ENCODE measurements at regions not wholly inside any gene's neighbourhood (a gene's known extent, or its start where the extent isn't known, plus 50 kb on each side); places are given as distances from the start of the nearest gene placed in this dataset.

- Histone ChIP-seq H3K4me1 (no peaks in the 10 kb centered on the region), H3K36me3 (no peaks in the 10 kb centered on the region), H3K9me3 (no peaks in the 10 kb centered on the region), H3K27ac (no peak overlapping the region), H3K4me3 (no peak overlapping the region), H3K27me3 (no peaks in the 10 kb centered on the region)
- intact Hi-C loops (cut with DNase I; ENCODE audit: low total_unique reads) (no loop called here), in situ Hi-C loops (cut with MboI; ENCODE audit: low pct_ligation_motif_present in 1 of 4, low pct_unique_long_range_greater_than_20kb in 1 of 4, low sequenced_read_pairs in 3 of 4) (no loop called here)
- no peak for DNase-seq
- 63 to 66% methylated on average over 4 of the region's 4 CpGs for WGBS, 2 donors (ENCODE audit: low coverage in 1 of 2)
- TF ChIP-seq POLR2A (IDR thresholded peaks at IDR 0.05) (no peak), EP300 (IDR thresholded peaks at IDR 0.05; ENCODE audit: low read depth) (no peak), POLR2AphosphoS5 (IDR thresholded peaks at IDR 0.05) (no peak)
- TF ChIP-seq, protein P1, sequence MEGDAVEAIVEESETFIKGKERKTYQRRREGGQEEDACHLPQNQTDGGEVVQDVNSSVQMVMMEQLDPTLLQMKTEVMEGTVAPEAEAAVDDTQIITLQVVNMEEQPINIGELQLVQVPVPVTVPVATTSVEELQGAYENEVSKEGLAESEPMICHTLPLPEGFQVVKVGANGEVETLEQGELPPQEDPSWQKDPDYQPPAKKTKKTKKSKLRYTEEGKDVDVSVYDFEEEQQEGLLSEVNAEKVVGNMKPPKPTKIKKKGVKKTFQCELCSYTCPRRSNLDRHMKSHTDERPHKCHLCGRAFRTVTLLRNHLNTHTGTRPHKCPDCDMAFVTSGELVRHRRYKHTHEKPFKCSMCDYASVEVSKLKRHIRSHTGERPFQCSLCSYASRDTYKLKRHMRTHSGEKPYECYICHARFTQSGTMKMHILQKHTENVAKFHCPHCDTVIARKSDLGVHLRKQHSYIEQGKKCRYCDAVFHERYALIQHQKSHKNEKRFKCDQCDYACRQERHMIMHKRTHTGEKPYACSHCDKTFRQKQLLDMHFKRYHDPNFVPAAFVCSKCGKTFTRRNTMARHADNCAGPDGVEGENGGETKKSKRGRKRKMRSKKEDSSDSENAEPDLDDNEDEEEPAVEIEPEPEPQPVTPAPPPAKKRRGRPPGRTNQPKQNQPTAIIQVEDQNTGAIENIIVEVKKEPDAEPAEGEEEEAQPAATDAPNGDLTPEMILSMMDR (IDR thresholded peaks at IDR 0.05) = no peak
Observed at GRCh38 chr12:114944736-114945135, 260.8 kb upstream of the TBX3 start.

- in situ Hi-C loops (cut with MboI; ENCODE audit: low pct_ligation_motif_present in 1 of 4, low pct_unique_long_range_greater_than_20kb in 1 of 4, low sequenced_read_pairs in 3 of 4) = no loop called here
- intact Hi-C loops (cut with DNase I; ENCODE audit: low total_unique reads) = no loop called here
- H3K27ac ChIP-seq = no peak overlapping the region
Observed at GRCh38 chr12:114943601-114944000, 259.6 kb upstream of the TBX3 start.

GRCh38 chr12:114938487-114939210 lies 254.7 kb upstream of the TBX3 start:
- H3K36me3 ChIP-seq = no peaks in the 10 kb centered on the region
- no peak overlapping the region for H3K4me3 ChIP-seq
- H3K4me1 ChIP-seq = no peaks in the 10 kb centered on the region
- intact Hi-C loops (cut with DNase I; ENCODE audit: low total_unique reads) (no loop called here), in situ Hi-C loops (cut with MboI; ENCODE audit: low pct_ligation_motif_present in 1 of 4, low pct_unique_long_range_greater_than_20kb in 1 of 4, low sequenced_read_pairs in 3 of 4) (no loop called here)
- no peak for DNase-seq
- 82% methylated on average over 18 of the region's 18 CpGs; no CpG with 5 or more reads in 1 of the 2 donors for WGBS, 2 donors (ENCODE audit: low coverage in 1 of 2)
- no peaks in the 10 kb centered on the region for H3K9me3 ChIP-seq
- H3K27ac ChIP-seq = no peak overlapping the region
- H3K27me3 ChIP-seq = no peaks in the 10 kb centered on the region
- TF ChIP-seq POLR2AphosphoS5 (IDR thresholded peaks at IDR 0.05) = no peak
- TF ChIP-seq, protein P1 (IDR thresholded peaks at IDR 0.05) = no peak
- no peak for TF ChIP-seq EP300 (IDR thresholded peaks at IDR 0.05; ENCODE audit: low read depth)
- no peak for TF ChIP-seq POLR2A (IDR thresholded peaks at IDR 0.05)

More at GRCh38 chr12:114943601-114944000, 259.6 kb upstream of the TBX3 start:
- H3K4me1 ChIP-seq = no peaks in the 10 kb centered on the region
- no peaks in the 10 kb centered on the region for H3K27me3 ChIP-seq
- DNase-seq = no peak
- no peak overlapping the region for H3K4me3 ChIP-seq
- TF ChIP-seq EP300 (IDR thresholded peaks at IDR 0.05; ENCODE audit: low read depth) (no peak), POLR2A (IDR thresholded peaks at IDR 0.05) (no peak), POLR2AphosphoS5 (IDR thresholded peaks at IDR 0.05) (no peak)
- TF ChIP-seq, protein P1 (IDR thresholded peaks at IDR 0.05) = no peak
- WGBS, 2 donors (ENCODE audit: low coverage in 1 of 2) = 96% methylated on average over 1 of the region's 1 CpG; no CpG with 5 or more reads in 1 of the 2 donors
- no peaks in the 10 kb centered on the region for H3K36me3 ChIP-seq
- no peaks in the 10 kb centered on the region for H3K9me3 ChIP-seq

- no peaks in the 10 kb centered on the region for H3K36me3 ChIP-seq
- TF ChIP-seq EP300 (IDR thresholded peaks at IDR 0.05; ENCODE audit: low read depth) = no peak
- TF ChIP-seq, protein P1 (IDR thresholded peaks at IDR 0.05) = no peak
- TF ChIP-seq POLR2AphosphoS5 (IDR thresholded peaks at IDR 0.05) = no peak
- TF ChIP-seq POLR2A (IDR thresholded peaks at IDR 0.05) = no peak
- H3K4me3 ChIP-seq = no peak overlapping the region
- 68 to 81% methylated on average over 10 to 11 of the region's 11 CpGs for WGBS, 2 donors (ENCODE audit: low coverage in 1 of 2)
- H3K27me3 ChIP-seq = no peaks in the 10 kb centered on the region
- no peak for DNase-seq
- intact Hi-C loops (cut with DNase I; ENCODE audit: low total_unique reads) (no loop called here), in situ Hi-C loops (cut with MboI; ENCODE audit: low pct_ligation_motif_present in 1 of 4, low pct_unique_long_range_greater_than_20kb in 1 of 4, low sequenced_read_pairs in 3 of 4) (no loop called here)
- no peaks in the 10 kb centered on the region for H3K4me1 ChIP-seq
- no peak overlapping the region for H3K27ac ChIP-seq
- H3K9me3 ChIP-seq = no peaks in the 10 kb centered on the region
Observed at GRCh38 chr12:114936148-114937079, 252.4 kb upstream of the TBX3 start.
